ENCODE measurements at regions not wholly inside any gene's neighbourhood (a gene's known extent, or its start where the extent isn't known, plus 50 kb on each side); places are given as distances from the start of the nearest gene placed in this dataset.

- Histone ChIP-seq H3K36me3 (replicated peaks in 1 of 2; ENCODE audit: insufficient read depth in 1 of 2, low read depth in 2 of 2) (no peaks in the 10 kb centered on the region), H3K27me3 (peaks cover 0 to 4% of the 10 kb centered on the region in 2 donors), H3K4me3 (no peak overlapping the region), H3K4me1 (no peaks in the 10 kb centered on the region), H3K27ac (no peak overlapping the region), H3K9me3 (no peaks in the 10 kb centered on the region)
- ATAC-seq (no peak), DNase-seq (no peak)
- intact Hi-C loops (cut with DNase I), result no loop called here
- TF ChIP-seq POLR2A (IDR thresholded peaks at IDR 0.05), result no peak
- TF ChIP-seq CTCF (IDR thresholded peaks at IDR 0.05), result no peak
- 31 to 47% methylated on average over 10 of the region's 10 CpGs for WGBS, 2 donors
These were observed 156.5 kb upstream of the PPP2R2D start for GRCh38 chr10:131744346-131744745.

GRCh38 chr10:131745591-131745990 lies 155.2 kb upstream of the PPP2R2D start:
- H3K36me3 ChIP-seq (replicated peaks in 1 of 2; ENCODE audit: insufficient read depth in 1 of 2, low read depth in 2 of 2), result no peaks in the 10 kb centered on the region
- H3K4me1 ChIP-seq, result no peaks in the 10 kb centered on the region
- no peak for TF ChIP-seq POLR2A (IDR thresholded peaks at IDR 0.05)
- TF ChIP-seq CTCF (IDR thresholded peaks at IDR 0.05), result no peak
- peaks cover 0 to 4% of the 10 kb centered on the region in 2 donors for H3K27me3 ChIP-seq
- no peak overlapping the region for H3K4me3 ChIP-seq
- 72 to 77% methylated on average over 12 of the region's 12 CpGs for WGBS, 2 donors
- H3K27ac ChIP-seq, result no peak overlapping the region
- ATAC-seq (no peak), DNase-seq (no peak)
- intact Hi-C loops (cut with DNase I), result no loop called here
- no peaks in the 10 kb centered on the region for H3K9me3 ChIP-seq

- no peaks in the 10 kb centered on the region for H3K9me3 ChIP-seq
- DNase-seq (no peak), ATAC-seq (no peak)
- H3K27ac ChIP-seq, result no peak overlapping the region
- H3K4me3 ChIP-seq, result no peak overlapping the region
- no peaks in the 10 kb centered on the region for H3K36me3 ChIP-seq (replicated peaks in 1 of 2; ENCODE audit: insufficient read depth in 1 of 2, low read depth in 2 of 2)
- TF ChIP-seq CTCF (IDR thresholded peaks at IDR 0.05), result no peak
- no peak for TF ChIP-seq POLR2A (IDR thresholded peaks at IDR 0.05)
- intact Hi-C loops (cut with DNase I), result no loop called here
- no peaks in the 10 kb centered on the region for H3K4me1 ChIP-seq
- WGBS, 2 donors, result 64 to 85% methylated on average over 4 to 20 of the region's 20 CpGs
- H3K27me3 ChIP-seq, result peaks cover 0 to 4% of the 10 kb centered on the region in 2 donors
These were observed 154.5 kb upstream of the PPP2R2D start for GRCh38 chr10:131746241-131746711.

GRCh38 chr10:131746785-131747184 lies 154.0 kb upstream of the PPP2R2D start:
- TF ChIP-seq POLR2A (IDR thresholded peaks at IDR 0.05), result no peak
- TF ChIP-seq CTCF (IDR thresholded peaks at IDR 0.05), result no peak
- intact Hi-C loops (cut with DNase I), result no loop called here
- H3K4me3 ChIP-seq, result no peak overlapping the region
- no peak for DNase-seq
- 56 to 89% methylated on average over 1 of the region's 1 CpG for WGBS, 2 donors
- no peak for ATAC-seq
- H3K36me3 ChIP-seq (replicated peaks in 1 of 2; ENCODE audit: insufficient read depth in 1 of 2, low read depth in 2 of 2), result no peaks in the 10 kb centered on the region
- peaks cover 0 to 4% of the 10 kb centered on the region in 2 donors for H3K27me3 ChIP-seq
- H3K27ac ChIP-seq, result no peak overlapping the region
- no peaks in the 10 kb centered on the region for H3K4me1 ChIP-seq
- H3K9me3 ChIP-seq, result no peaks in the 10 kb centered on the region

GRCh38 chr10:131747251-131747650 lies 153.6 kb upstream of the PPP2R2D start:
- no peak for ATAC-seq
- WGBS, 2 donors, result 67 to 74% methylated on average over 14 to 16 of the region's 16 CpGs
- H3K36me3 ChIP-seq (replicated peaks in 1 of 2; ENCODE audit: insufficient read depth in 1 of 2, low read depth in 2 of 2), result no peaks in the 10 kb centered on the region
- TF ChIP-seq CTCF (IDR thresholded peaks at IDR 0.05) (no peak), POLR2A (IDR thresholded peaks at IDR 0.05) (no peak)
- H3K27me3 ChIP-seq, result peaks cover 0 to 4% of the 10 kb centered on the region in 2 donors
- no peaks in the 10 kb centered on the region for H3K9me3 ChIP-seq
- no peak overlapping the region for H3K4me3 ChIP-seq
- intact Hi-C loops (cut with DNase I), result no loop called here
- H3K27ac ChIP-seq, result no peak overlapping the region
- no peaks in the 10 kb centered on the region for H3K4me1 ChIP-seq
- DNase-seq, result no peak

Measured in body of pancreas (tissue), 4 donors.